ENCODE measurements at regions not wholly inside any gene's neighbourhood (a gene's known extent, or its start where the extent isn't known, plus 50 kb on each side); places are given as distances from the start of the nearest gene placed in this dataset.
"Not testable (repeated sequence)": the region's sequence is repeated elsewhere in the genome, so short reads cannot be mapped to it uniquely, and the experiment has no call there.

- TF ChIP-seq TAF1 (IDR thresholded peaks at IDR 0.05; ENCODE audit: low read depth, low read length) (no peak), POU2F2 (IDR thresholded peaks at IDR 0.05; ENCODE audit: low read depth, low read length) (no peak), POLR2A (IDR thresholded peaks at IDR 0.05; ENCODE audit: low read depth, low read length) (no peak), SPI1 (IDR thresholded peaks at IDR 0.05; ENCODE audit: low read depth, low read length) (no peak), PAX5 (IDR thresholded peaks at IDR 0.05; ENCODE audit: insufficient read depth, low read length, severe bottlenecking) (no peak), POLR2AphosphoS5 (IDR thresholded peaks at IDR 0.05; ENCODE audit: low read depth, low read length) (no peak)
- no peak for FAIRE-seq
- DNase-seq (ENCODE audit: insufficient read length, low spot score): no peak
Observed at GRCh38 chrX:53883196-53883595, 161.1 kb downstream of the PHF8 start.

GRCh38 chrX:53882331-53882730 lies 161.9 kb downstream of the PHF8 start:
- DNase-seq (ENCODE audit: insufficient read length, low spot score) (no peak), FAIRE-seq (no peak)
- no peak for TF ChIP-seq PAX5 (IDR thresholded peaks at IDR 0.05; ENCODE audit: insufficient read depth, low read length, severe bottlenecking)
- no peak for TF ChIP-seq POLR2A (IDR thresholded peaks at IDR 0.05; ENCODE audit: low read depth, low read length)
- no peak for TF ChIP-seq POU2F2 (IDR thresholded peaks at IDR 0.05; ENCODE audit: low read depth, low read length)
- TF ChIP-seq POLR2AphosphoS5 (IDR thresholded peaks at IDR 0.05; ENCODE audit: low read depth, low read length): no peak
- no peak for TF ChIP-seq SPI1 (IDR thresholded peaks at IDR 0.05; ENCODE audit: low read depth, low read length)
- TF ChIP-seq TAF1 (IDR thresholded peaks at IDR 0.05; ENCODE audit: low read depth, low read length): no peak

GRCh38 chrX:53880786-53881185 lies 163.5 kb downstream of the PHF8 start:
- not testable (repeated sequence) for DNase-seq (ENCODE audit: insufficient read length, low spot score); FAIRE-seq

GRCh38 chrX:53859890-53860289 lies 173.4 kb upstream of the HUWE1 start:
- TF ChIP-seq TAF1 (IDR thresholded peaks at IDR 0.05; ENCODE audit: low read depth, low read length) (no peak), SPI1 (IDR thresholded peaks at IDR 0.05; ENCODE audit: low read depth, low read length) (no peak), PAX5 (IDR thresholded peaks at IDR 0.05; ENCODE audit: insufficient read depth, low read length, severe bottlenecking) (no peak), POLR2AphosphoS5 (IDR thresholded peaks at IDR 0.05; ENCODE audit: low read depth, low read length) (no peak), POLR2A (IDR thresholded peaks at IDR 0.05; ENCODE audit: low read depth, low read length) (no peak), POU2F2 (IDR thresholded peaks at IDR 0.05; ENCODE audit: low read depth, low read length) (no peak)
- no peak for FAIRE-seq
- no peak for DNase-seq (ENCODE audit: insufficient read length, low spot score)

GRCh38 chrX:53831662-53832635 lies 145.4 kb upstream of the HUWE1 start:
- TF ChIP-seq POLR2AphosphoS5 (IDR thresholded peaks at IDR 0.05; ENCODE audit: low read depth, low read length) (no peak), TAF1 (IDR thresholded peaks at IDR 0.05; ENCODE audit: low read depth, low read length) (no peak), PAX5 (IDR thresholded peaks at IDR 0.05; ENCODE audit: insufficient read depth, low read length, severe bottlenecking) (no peak), SPI1 (IDR thresholded peaks at IDR 0.05; ENCODE audit: low read depth, low read length) (no peak), POLR2A (IDR thresholded peaks at IDR 0.05; ENCODE audit: low read depth, low read length) (no peak)
- DNase-seq (ENCODE audit: insufficient read length, low spot score) (peak; percentile 5), FAIRE-seq (peak; percentile 92)

- TF ChIP-seq PAX5 (IDR thresholded peaks at IDR 0.05; ENCODE audit: insufficient read depth, low read length, severe bottlenecking): no peak
- no peak for TF ChIP-seq POLR2A (IDR thresholded peaks at IDR 0.05; ENCODE audit: low read depth, low read length)
- TF ChIP-seq SPI1 (IDR thresholded peaks at IDR 0.05; ENCODE audit: low read depth, low read length): no peak
- TF ChIP-seq TAF1 (IDR thresholded peaks at IDR 0.05; ENCODE audit: low read depth, low read length): no peak
- no peak for TF ChIP-seq POLR2AphosphoS5 (IDR thresholded peaks at IDR 0.05; ENCODE audit: low read depth, low read length)
- no peak for TF ChIP-seq POU2F2 (IDR thresholded peaks at IDR 0.05; ENCODE audit: low read depth, low read length)
- FAIRE-seq (no peak), DNase-seq (ENCODE audit: insufficient read length, low spot score) (no peak)
Observed at GRCh38 chrX:53824686-53825085, 138.2 kb upstream of the HUWE1 start.

- not testable (repeated sequence) for DNase-seq (ENCODE audit: insufficient read length, low spot score)
- peak; percentile 93 for FAIRE-seq
Observed at GRCh38 chrX:53818115-53818514, 131.6 kb upstream of the HUWE1 start.

GRCh38 chrX:53817548-53817947 lies 131.0 kb upstream of the HUWE1 start:
- DNase-seq (ENCODE audit: insufficient read length, low spot score) (no peak), FAIRE-seq (peak; percentile 74)
- TF ChIP-seq TAF1 (IDR thresholded peaks at IDR 0.05; ENCODE audit: low read depth, low read length) (no peak), POLR2AphosphoS5 (IDR thresholded peaks at IDR 0.05; ENCODE audit: low read depth, low read length) (no peak), PAX5 (IDR thresholded peaks at IDR 0.05; ENCODE audit: insufficient read depth, low read length, severe bottlenecking) (no peak)

- TF ChIP-seq POU2F2 (IDR thresholded peaks at IDR 0.05; ENCODE audit: low read depth, low read length) (no peak), POLR2AphosphoS5 (IDR thresholded peaks at IDR 0.05; ENCODE audit: low read depth, low read length) (no peak), TAF1 (IDR thresholded peaks at IDR 0.05; ENCODE audit: low read depth, low read length) (no peak), PAX5 (IDR thresholded peaks at IDR 0.05; ENCODE audit: insufficient read depth, low read length, severe bottlenecking) (no peak), SPI1 (IDR thresholded peaks at IDR 0.05; ENCODE audit: low read depth, low read length) (no peak), POLR2A (IDR thresholded peaks at IDR 0.05; ENCODE audit: low read depth, low read length) (no peak)
- FAIRE-seq: no peak
- no peak for DNase-seq (ENCODE audit: insufficient read length, low spot score)
Observed at GRCh38 chrX:53813670-53814440, 127.3 kb upstream of the HUWE1 start.

- FAIRE-seq (no peak), DNase-seq (ENCODE audit: insufficient read length, low spot score) (no peak)
- TF ChIP-seq TAF1 (IDR thresholded peaks at IDR 0.05; ENCODE audit: low read depth, low read length): no peak
- no peak for TF ChIP-seq POU2F2 (IDR thresholded peaks at IDR 0.05; ENCODE audit: low read depth, low read length)
- no peak for TF ChIP-seq POLR2A (IDR thresholded peaks at IDR 0.05; ENCODE audit: low read depth, low read length)
- no peak for TF ChIP-seq PAX5 (IDR thresholded peaks at IDR 0.05; ENCODE audit: insufficient read depth, low read length, severe bottlenecking)
Observed at GRCh38 chrX:53798281-53798680, 111.8 kb upstream of the HUWE1 start.
